ENCODE measurements at regions not wholly inside any gene's neighbourhood (a gene's known extent, or its start where the extent isn't known, plus 50 kb on each side); places are given as distances from the start of the nearest gene placed in this dataset.
A peak's percentile ranks its signal among the peaks of the same experiment; 100 is the strongest.

GRCh38 chr10:76733441-76733936 is 904.1 kb downstream of the KCNMA1 start:
- DNase-seq (ENCODE audit: low spot score), result no peak

DNA sequence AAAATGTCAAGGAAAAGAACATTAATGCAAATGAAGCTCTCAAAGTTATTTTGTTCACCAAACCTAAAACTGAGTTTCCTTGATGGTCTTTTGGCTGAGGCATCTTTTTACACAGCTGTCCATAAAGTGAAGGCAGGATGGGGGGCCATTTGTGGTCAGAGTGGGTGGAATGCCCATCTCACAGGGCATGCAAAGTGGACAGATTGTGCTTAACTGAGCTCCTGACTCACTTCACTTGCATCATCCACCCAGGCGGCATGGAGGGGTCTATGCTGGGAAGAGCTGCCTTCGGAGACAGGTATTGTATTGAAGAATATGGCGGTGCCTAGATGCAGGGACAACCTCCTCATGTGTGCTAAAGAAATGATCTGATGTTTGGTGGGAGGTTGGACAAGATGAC is 905.3 kb downstream of the KCNMA1 start:
- no peak for DNase-seq (ENCODE audit: low spot score)

DNA sequence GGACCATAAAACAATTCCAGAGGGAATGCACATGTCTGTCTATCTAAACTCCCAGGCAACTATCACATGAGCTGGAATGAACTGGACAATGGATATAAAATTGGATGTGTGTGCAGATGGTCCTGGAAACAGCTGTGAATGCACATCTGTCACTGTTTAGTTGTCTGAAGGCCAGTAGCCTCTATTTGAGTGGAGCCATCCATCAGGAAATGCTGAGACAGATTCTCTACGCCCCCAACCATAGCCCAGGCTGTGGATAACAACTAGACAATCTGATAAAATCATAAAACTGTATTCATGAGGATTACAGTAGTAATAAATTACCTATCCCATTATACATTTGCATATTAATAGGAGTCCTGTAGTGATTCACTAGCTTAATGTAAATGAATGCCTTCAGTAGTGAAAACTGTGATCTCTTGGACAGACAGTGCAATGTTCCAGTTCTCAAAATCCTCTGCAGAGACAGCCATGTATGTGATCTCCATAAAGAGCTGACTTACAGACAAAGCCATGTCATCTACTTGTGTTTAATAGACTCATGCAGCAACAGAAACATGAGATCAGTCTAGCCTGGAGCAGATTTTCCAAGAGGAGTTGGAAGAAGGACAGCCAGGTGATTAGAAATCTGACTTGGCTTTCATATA is 907.6 kb downstream of the KCNMA1 start:
- DNase-seq (ENCODE audit: low spot score), result no peak

GRCh38 chr10:76729346-76729745 is 908.3 kb downstream of the KCNMA1 start:
- no peak for DNase-seq (ENCODE audit: low spot score)

- DNase-seq (ENCODE audit: low spot score), result no peak
Observed at GRCh38 chr10:76727038-76727437, 910.6 kb downstream of the KCNMA1 start.

DNA sequence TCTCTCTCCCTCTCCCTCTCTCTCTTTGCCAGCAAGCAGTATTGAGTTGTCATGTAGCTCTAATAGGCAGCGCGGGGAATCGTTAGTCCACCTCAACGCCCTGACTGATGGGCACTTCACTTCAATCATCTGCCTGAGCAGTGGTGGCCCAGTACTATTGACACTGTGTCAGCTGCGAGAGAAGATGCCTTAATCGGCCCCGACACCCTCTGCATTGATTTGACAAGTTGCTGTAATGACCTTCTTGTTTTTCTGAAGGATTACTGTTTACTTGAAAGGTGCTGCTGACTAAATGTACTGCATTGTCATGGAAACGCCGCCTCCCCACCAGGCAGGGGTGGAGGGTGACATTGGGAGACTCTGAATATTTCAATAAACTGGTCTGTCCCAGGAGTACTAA is 913.8 kb downstream of the KCNMA1 start:
- DNase-seq (ENCODE audit: low spot score), result no peak

DNA sequence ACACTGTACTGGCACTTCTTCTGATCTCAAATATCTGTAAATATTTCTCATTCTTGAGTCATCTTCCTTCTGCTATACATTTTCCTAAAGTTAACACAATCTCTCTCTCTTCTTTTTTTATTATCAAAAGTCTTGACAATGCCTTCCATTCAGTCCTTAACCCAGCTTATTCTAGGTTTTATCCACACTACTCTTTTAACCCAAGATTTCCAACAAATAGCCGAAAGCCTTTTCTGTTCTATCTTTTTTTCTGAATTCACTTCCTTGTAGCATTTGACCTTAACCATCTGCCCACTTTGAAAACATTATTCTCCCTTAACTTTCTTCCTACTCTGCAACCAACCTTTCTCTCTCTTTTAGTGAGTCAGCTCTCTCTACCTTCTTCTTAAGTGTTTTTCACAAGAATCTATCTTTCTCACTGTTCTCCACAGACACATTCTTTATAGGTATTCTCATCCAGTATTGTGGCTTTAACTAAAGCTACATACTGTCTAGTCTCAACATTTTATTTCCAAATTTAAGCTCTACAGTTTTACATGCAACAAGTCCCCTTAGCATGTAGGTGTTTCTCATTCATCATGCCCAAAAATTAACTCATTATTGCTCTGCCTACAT is 915.6 kb downstream of the KCNMA1 start:
- no peak for DNase-seq (ENCODE audit: low spot score)

DNA sequence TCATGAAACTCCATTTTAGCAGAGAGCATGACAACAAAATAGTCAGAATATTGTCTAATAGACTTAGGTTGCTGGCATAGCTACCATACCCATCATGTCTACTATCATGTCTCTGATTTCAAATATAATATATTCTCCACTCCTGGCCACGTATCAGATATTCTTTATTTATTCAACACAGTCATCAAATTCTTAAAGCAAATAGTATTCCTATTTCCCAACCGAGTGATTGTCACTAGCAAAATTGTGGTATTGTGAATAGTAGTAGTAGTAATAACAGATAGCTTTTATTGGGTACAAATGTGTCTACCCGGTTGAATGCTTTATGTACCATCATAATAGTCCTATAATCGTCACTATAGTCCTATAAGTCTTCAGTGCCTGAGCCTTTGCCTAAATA is 918.6 kb downstream of the KCNMA1 start:
- DNase-seq (ENCODE audit: low spot score), result no peak

DNA sequence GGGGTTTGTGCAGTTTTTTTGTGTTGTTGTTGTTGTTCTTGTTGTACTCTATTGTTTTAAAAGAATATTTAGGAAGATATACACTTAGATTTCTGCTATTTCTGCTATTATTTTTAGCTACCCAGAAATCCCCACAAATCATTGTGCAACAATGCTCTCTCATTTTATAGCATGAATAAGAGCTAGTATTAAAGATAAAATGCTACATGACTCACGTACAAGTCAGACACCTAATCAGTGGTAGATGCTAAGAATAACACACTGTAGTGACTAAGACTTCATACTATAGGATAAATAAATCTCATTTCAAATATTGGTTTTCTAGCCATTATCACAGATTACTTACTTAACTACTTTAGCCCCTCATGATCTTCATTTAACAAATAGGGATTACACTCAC is 920.5 kb downstream of the KCNMA1 start:
- no peak for DNase-seq (ENCODE audit: low spot score)

DNA sequence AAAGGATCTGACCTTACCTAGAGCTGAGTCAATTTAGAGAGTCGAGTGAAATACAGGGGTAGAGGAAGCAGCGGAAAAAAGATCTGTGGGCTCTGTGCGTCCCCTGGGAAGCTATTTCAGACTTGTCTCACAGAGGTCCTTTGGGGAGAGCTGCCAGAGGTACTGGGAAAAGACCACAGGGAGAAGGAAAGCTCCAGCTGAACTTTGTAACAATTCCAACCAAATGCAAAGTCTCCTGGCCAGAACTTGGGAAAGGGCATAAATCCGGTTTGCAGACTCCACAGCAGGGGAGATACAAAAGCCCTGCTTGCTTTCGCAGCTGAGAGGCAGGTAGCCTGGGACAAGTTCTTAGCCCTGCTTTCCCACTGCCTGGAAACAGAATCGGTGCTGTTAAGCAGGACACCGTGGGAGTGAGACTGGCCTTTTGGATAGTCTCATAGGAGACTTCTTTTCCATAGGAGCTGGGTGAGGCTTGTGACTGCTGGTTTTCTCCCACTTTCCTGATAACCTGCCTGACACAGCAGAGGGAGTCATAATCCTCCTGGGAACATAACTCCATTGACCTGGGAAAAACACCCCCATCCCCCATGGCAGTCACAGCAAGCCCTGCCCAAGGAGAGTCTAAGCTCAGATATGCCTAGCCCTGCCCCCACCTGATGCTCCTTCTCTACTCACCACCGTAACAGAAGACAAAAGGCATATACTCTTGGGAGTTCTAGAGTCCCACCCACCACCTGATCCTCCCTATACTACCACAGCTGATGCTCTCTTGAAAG is 926.2 kb downstream of the KCNMA1 start:
- DNase-seq (ENCODE audit: low spot score), result no peak

DNA sequence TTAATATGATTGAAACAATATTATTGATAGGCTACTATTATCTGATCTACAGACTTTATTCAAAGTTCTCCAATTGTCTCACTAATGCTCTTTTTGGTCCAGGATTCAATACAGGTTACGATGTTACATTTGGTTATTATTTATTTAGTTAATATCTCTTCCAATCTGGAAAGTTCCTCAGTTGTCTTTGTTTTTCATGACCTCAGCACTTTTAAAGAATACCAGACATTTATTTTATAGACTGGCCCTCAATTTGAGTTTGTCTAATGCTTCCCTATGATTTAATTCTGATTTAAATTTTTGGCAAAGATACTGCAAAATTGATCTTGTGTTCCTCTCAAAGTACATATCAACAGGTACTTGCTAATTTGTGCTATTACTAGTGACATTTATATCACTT is 937.4 kb downstream of the KCNMA1 start:
- DNase-seq (ENCODE audit: low spot score), result no peak

- no peak for DNase-seq (ENCODE audit: low spot score)
Observed at GRCh38 chr10:76697923-76698322, 939.7 kb downstream of the KCNMA1 start.

DNA sequence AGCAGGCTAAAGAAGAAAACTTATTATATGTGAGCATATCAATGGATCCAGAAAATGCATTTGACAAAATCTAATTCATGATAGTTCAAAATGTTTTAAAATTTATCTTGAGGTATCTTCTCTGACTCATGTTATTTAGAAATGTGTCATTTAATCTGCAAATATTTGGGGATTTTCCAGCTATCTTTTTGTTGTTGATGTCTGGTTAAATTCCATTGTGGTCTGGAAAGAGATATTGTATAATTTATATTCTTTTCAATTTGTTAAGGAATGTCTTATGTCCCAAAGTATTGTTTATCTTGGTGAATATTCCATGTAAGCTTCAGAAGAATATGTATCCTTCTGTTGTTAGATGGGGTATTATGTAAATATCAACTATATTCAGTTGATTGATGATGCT is 942.5 kb downstream of the KCNMA1 start:
- no peak for DNase-seq (ENCODE audit: low spot score)

GRCh38 chr10:76686201-76686600 is 951.4 kb downstream of the KCNMA1 start:
- DNase-seq (ENCODE audit: low spot score), result no peak

DNA sequence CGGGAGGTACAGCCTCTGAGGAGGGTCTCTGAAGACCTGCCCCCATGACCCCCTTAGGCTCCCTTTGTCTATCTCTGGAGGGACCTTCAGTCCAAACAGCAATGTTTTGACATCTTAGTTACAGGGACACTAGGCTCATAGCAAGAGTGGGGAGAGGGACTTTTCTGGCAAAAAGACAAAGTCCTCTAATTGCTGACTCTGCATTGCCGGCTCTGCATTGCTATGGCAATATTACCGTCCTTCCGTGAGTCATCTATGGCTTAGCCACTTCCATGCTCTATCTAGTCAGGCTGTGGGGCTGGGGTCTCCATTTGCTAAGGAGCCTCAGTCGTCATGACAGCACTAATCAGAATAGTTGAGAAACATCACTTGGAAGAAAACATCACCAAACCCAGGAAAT is 952.6 kb downstream of the KCNMA1 start:
- no peak for DNase-seq (ENCODE audit: low spot score)

- no peak for DNase-seq (ENCODE audit: low spot score)
Observed at GRCh38 chr10:76681153-76681552, 956.5 kb downstream of the KCNMA1 start.

- DNase-seq (ENCODE audit: low spot score), result no peak
Observed at GRCh38 chr10:76679030-76679429, 958.6 kb downstream of the KCNMA1 start.

DNA sequence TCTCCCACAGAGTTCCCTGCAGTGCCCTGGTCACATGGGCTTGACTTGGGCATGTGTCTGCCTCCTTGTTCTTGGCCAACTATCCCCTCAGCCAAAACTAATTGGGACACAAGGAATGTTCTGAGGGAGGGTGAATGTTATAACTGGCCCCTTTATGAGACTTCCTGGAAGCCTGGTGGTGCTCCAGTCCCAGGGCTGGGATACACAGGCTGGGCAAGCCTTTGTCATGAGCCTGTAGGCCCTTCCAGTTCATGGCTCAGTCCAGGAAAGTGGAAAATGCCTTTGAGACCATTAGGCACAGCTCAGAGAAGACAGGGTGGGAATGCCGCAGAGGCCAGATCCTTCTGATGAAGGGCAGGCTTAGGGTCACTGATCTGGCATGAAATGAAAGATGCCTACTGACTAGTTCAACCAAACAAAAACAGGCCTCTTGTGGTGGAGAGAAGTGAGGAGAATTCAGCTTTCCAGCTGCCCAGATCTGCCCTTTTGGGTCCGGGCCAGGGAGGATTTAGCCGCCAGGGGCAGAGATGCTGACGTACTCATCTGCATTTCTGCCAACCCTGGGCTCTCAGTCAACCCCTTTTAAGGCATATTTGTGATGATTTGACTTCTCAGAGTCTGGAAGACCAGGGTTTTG is 961.5 kb downstream of the KCNMA1 start:
- DNase-seq (ENCODE audit: low spot score), result peak; percentile 45

GRCh38 chr10:76675561-76675950 is 962.1 kb downstream of the KCNMA1 start:
- DNase-seq (ENCODE audit: low spot score), result no peak

- DNase-seq (ENCODE audit: low spot score), result no peak
Observed at GRCh38 chr10:76667408-76668370, 969.9 kb downstream of the KCNMA1 start.

DNA sequence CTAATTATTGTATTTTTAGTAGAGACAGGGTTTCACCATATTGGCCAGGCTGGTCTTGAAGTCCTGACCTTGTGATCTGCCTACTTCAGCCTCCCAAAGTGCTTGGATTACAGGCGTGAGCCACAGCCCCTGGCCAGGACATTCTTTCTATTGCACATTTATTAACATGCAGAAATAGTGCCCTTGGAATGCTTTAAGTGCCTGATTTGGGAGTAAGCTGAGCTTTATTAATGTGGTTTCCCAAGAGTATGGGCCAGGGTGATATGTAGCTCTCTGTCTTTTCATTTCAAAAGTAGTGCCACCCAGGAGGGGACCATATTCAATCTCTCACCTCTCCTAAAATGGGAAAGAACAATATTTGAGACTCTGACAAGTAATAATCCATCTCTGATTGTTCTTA is 970.7 kb downstream of the KCNMA1 start:
- no peak for DNase-seq (ENCODE audit: low spot score)
